Activated CD8-positive, alpha-beta memory T cell treated with anti-CD3 and anti-CD28 coated beads for 1 hour (primary cell): ENCODE measurements at regions not wholly inside any gene's neighbourhood (a gene's known extent, or its start where the extent isn't known, plus 50 kb on each side); places are given as distances from the start of the nearest gene placed in this dataset.
"Not testable (repeated sequence)": the region's sequence is repeated elsewhere in the genome, so short reads cannot be mapped to it uniquely, and the experiment has no call there.

Experiments
- DNase-seq, 2 donors: peaks; one replicate each; pipeline ENCODE4 v3.0.0-alpha.2; 2020; ENCODE audit warnings: low read depth in 1 of 2; ENCODE audit errors: extremely low read depth in 1 of 2

GRCh38 chr17:83202002-83203000, 122.9 kb downstream of the METRNL start:
- DNase-seq: no peak

- DNase-seq: no peak
These were observed 123.7 kb downstream of the METRNL start for GRCh38 chr17:83203073-83203471.

- no peak for DNase-seq
These were observed 124.2 kb downstream of the METRNL start for GRCh38 chr17:83203472-83204221.

GRCh38 chr17:83204230-83204725, 124.9 kb downstream of the METRNL start:
- DNase-seq: no peak

GRCh38 chr17:83204736-83205386, 125.5 kb downstream of the METRNL start:
- not testable (repeated sequence) for DNase-seq

GRCh38 chr17:83205387-83206035, 126.1 kb downstream of the METRNL start:
- DNase-seq: peak in 1 of 2 donors; percentile 39

GRCh38 chr17:83206036-83206394, 126.6 kb downstream of the METRNL start:
- DNase-seq: not testable (repeated sequence)

- DNase-seq: not testable (repeated sequence)
These were observed 127.6 kb downstream of the METRNL start for GRCh38 chr17:83206819-83207588.

GRCh38 chr17:83247001-83247400, 167.6 kb downstream of the METRNL start:
- not testable (repeated sequence) for DNase-seq
